B cell (primary cell): ENCODE measurements at regions not wholly inside any gene's neighbourhood (a gene's known extent, or its start where the extent isn't known, plus 50 kb on each side); places are given as distances from the start of the nearest gene placed in this dataset.
A peak's percentile ranks its signal among the peaks of the same experiment; 100 is the strongest.
"Not testable (repeated sequence)": the region's sequence is repeated elsewhere in the genome, so short reads cannot be mapped to it uniquely, and the experiment has no call there.

Experiments used
- ATAC-seq: fragments of 200-7000 bp; cut with Tn5 transposase; one replicate; pipeline ENCODE4 v1.10.0; 2021; ENCODE audit warnings: low read depth, mild to moderate bottlenecking, moderate number of reproducible peaks, moderate library complexity
- CTCF ChIA-PET: fragments of 350-600 bp; sonication (Branson Sonifier 250); formaldehyde crosslinking; loops from one replicate; lab custom pipeline; 2021; ENCODE audit warnings: antibody characterized with exemption, inconsistent platforms; lab: Charles Lee
- POLR2A ChIA-PET: fragments of 350-600 bp; sonication (Branson Sonifier 250); formaldehyde crosslinking; loops from one replicate; lab custom pipeline; 2021; ENCODE audit warnings: antibody characterized with exemption; lab: Charles Lee
- DNase-seq: peaks from one replicate; pipeline ENCODE4 v3.0.0; 2013
- H2AFZ ChIP-seq: 2 replicates; pipeline ENCODE4 v1.6.1; 2012; ENCODE audit warnings: mild to moderate bottlenecking, low read depth, low read length; ENCODE audit not compliant: insufficient read depth, poor library complexity, severe bottlenecking
- H3K27ac ChIP-seq, 2 donors: 1 replicate in 1 of 2; 2 replicates in 1 of 2; pipeline ENCODE4 v1.5.1; 2012 to 2013; ENCODE audit warnings: low read length in 2 of 2, mild to moderate bottlenecking in 2 of 2, moderate library complexity in 1 of 2
- H3K27me3 ChIP-seq, 4 experiments: fragments of 200-600 bp in 1 of 4; sonication (generic) in 1 of 4; replicated peaks in 1 of 4; 1 replicate in 2 of 4; 2 replicates in 2 of 4; pipeline versions ENCODE4 v1.6.1 to v1.7.0; 2013 to 2016; ENCODE audit warnings: low read length in 3 of 4, mild to moderate bottlenecking in 2 of 4, mixed read lengths in 1 of 4, moderate library complexity in 1 of 4; ENCODE audit not compliant: insufficient read depth in 4 of 4, control insufficient read depth in 3 of 4; ENCODE audit errors: control extremely low read depth in 1 of 4
- H3K36me3 ChIP-seq, 2 experiments: replicated peaks in 1 of 2; 1 replicate in 1 of 2; 2 replicates in 1 of 2; pipeline versions ENCODE4 v1.6.1 to v1.7.1; 2013; ENCODE audit warnings: low read length in 1 of 2; ENCODE audit not compliant: insufficient read depth in 2 of 2, control insufficient read depth in 1 of 2; ENCODE audit errors: control extremely low read depth in 1 of 2, extremely low read depth in 1 of 2
- H3K4me1 ChIP-seq, 2 donors: fragments of 200-600 bp in 1 of 2; sonication (generic) in 1 of 2; 1 replicate in 1 of 2; 2 replicates in 1 of 2; pipeline versions ENCODE4 v1.5.1 to v1.6.1; 2013 to 2017; ENCODE audit warnings: low read length in 2 of 2; ENCODE audit not compliant: control insufficient read depth in 2 of 2, insufficient read depth in 2 of 2
- H3K4me2 ChIP-seq: replicated peaks from 2 replicates; pipeline ENCODE3; 2012; ENCODE audit warnings: mild to moderate bottlenecking, low read depth, low read length; ENCODE audit not compliant: poor library complexity, severe bottlenecking
- H3K4me3 ChIP-seq, 5 experiments: fragments of 200-600 bp in 1 of 5; sonication (generic) in 1 of 5; 1 replicate in 3 of 5; 2 replicates in 2 of 5; pipeline versions ENCODE4 v1.5.1 to v1.7.0; 2011 to 2016; ENCODE audit warnings: low read length in 4 of 5, mild to moderate bottlenecking in 4 of 5, low read depth in 2 of 5, control low read depth in 1 of 5, moderate library complexity in 1 of 5; ENCODE audit not compliant: insufficient read depth in 1 of 5; ENCODE audit errors: control extremely low read depth in 1 of 5, extremely low read depth in 1 of 5
- H3K79me2 ChIP-seq: fragments of 200-600 bp; sonication (generic); one replicate; pipeline ENCODE4 v1.6.0; 2016; ENCODE audit warnings: low read length; ENCODE audit not compliant: control insufficient read depth, insufficient read depth
- H3K9ac ChIP-seq: fragments of 200-600 bp; sonication (generic); 2 replicates; pipeline ENCODE4 v1.6.1; 2017; ENCODE audit warnings: mild to moderate bottlenecking, low read length, moderate library complexity
- H3K9me3 ChIP-seq, 3 donors: one replicate each; pipeline versions ENCODE4 v1.6.1 to v1.7.1; 2013; ENCODE audit warnings: low read length in 2 of 3; ENCODE audit not compliant: control insufficient read depth in 2 of 3, insufficient read depth in 1 of 3; ENCODE audit errors: control extremely low read depth in 1 of 3
- H4K20me1 ChIP-seq: 2 replicates; pipeline ENCODE4 v1.6.0; 2012; ENCODE audit warnings: mild to moderate bottlenecking, low read length; ENCODE audit not compliant: insufficient read depth, control insufficient read depth, poor library complexity, severe bottlenecking
- H3K27ac Mint-ChIP-seq: one replicate; pipeline ENCODE4 v1.8.0; 2021; ENCODE audit warnings: mixed read lengths
- H3K27me3 Mint-ChIP-seq: one replicate; pipeline ENCODE4 v1.8.0; 2021; ENCODE audit warnings: mixed read lengths
- H3K4me1 Mint-ChIP-seq: one replicate; pipeline ENCODE4 v1.8.0; 2021; ENCODE audit warnings: mixed read lengths
- H3K4me3 Mint-ChIP-seq: one replicate; pipeline ENCODE4 v1.8.0; 2021; ENCODE audit warnings: mixed read lengths
- H3K9me3 Mint-ChIP-seq: one replicate; pipeline ENCODE4 v1.8.0; 2022; ENCODE audit warnings: mixed read lengths; ENCODE audit not compliant: insufficient read depth
- WGBS: methylation state at CpG from one replicate; pipeline ENCODE4 v1.1.5; 2013; ENCODE audit warnings: missing lambda C conversion rate; ENCODE audit not compliant: insufficient coverage; 5-methylcytosine and 5-hydroxymethylcytosine counted together
- intact Hi-C: fragments of 100-400 bp; cut with micrococcal nuclease; formaldehyde crosslinking; loops from one replicate; pipeline ENCODE4 v1.10.0; 2022

DNA sequence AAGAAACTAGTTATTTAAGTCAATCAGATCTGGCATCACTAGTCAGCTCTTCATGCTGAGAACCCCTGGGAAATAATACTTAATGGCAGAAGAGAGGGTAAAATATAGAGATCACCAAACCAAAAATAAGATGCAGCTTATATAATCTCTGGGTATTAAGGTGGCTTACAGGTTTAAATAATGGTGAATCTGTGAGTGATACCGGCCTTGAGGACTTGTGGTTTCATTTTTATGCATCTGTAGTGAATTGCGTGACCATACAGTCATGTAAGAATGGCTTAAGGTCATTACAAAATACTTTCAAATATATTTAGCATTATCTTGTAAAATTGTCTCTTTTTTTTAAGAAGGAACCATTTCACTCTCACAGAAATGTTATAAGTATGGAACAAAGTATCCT is 1192.2 kb downstream of the RPIA start:
- no CpG with 5 or more reads among the region's 2 CpGs for WGBS
- ATAC-seq, H3K9ac ChIP-seq, CTCF ChIA-PET, H3K4me2 ChIP-seq, intact Hi-C loops, H3K4me3 Mint-ChIP-seq, H3K4me1 Mint-ChIP-seq, H2AFZ ChIP-seq, H3K27ac ChIP-seq, H3K27me3 Mint-ChIP-seq, H3K4me3 ChIP-seq, H3K9me3 Mint-ChIP-seq, POLR2A ChIA-PET, H3K4me1 ChIP-seq, H3K79me2 ChIP-seq, H3K36me3 ChIP-seq, H3K27me3 ChIP-seq, H3K27ac Mint-ChIP-seq, H4K20me1 ChIP-seq, DNase-seq, H3K9me3 ChIP-seq: not testable (repeated sequence)

DNA sequence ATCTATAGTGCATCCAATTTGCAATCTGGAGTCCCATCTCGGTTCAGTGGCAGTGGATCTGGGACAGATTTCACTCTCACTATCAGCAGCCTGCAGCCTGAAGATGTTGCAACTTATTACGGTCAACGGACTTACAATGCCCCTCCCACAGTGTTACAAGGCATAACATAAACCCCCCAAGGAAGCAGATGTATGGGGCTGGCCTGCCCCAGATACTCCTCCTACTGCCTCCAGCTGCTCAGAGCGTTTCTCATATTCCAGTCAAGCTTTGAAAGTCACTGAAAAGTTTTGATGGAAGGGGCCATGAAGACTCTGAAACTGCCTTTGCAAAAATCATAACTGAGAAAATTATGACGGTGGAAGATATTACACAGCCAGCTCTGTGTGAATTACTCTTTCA is 1193.6 kb downstream of the RPIA start:
- H3K9ac ChIP-seq, intact Hi-C loops, H3K27me3 Mint-ChIP-seq, H4K20me1 ChIP-seq, CTCF ChIA-PET, H3K4me3 ChIP-seq, H3K4me1 Mint-ChIP-seq, H3K4me2 ChIP-seq, H3K4me3 Mint-ChIP-seq, H3K27ac ChIP-seq, H3K4me1 ChIP-seq, H3K9me3 ChIP-seq, ATAC-seq, H3K27ac Mint-ChIP-seq, POLR2A ChIA-PET, H3K9me3 Mint-ChIP-seq, H2AFZ ChIP-seq, H3K36me3 ChIP-seq, H3K79me2 ChIP-seq, H3K27me3 ChIP-seq, DNase-seq: not testable (repeated sequence)
- WGBS: no CpG with 5 or more reads among the region's 5 CpGs

DNA sequence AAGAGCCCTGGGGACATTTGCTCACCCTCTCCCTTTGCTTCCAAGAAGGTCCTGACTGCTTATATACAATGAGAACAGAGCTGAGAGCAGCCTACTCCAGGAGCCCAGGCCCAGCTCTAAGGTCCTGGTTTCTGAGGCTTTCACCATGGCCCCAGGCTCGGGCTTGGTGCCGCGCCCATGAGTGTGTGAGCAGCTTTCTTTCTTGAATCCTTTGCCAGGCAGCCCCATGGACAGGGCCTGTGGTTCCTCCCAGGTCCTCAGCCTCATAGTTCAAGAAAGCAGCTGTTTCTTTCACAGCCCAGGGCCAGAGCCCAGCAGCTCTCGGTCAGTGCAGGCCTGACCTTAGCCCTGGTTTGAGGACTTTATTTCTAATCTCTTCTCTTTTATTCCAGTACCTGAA is 1197.2 kb downstream of the RPIA start:
- H3K4me1 Mint-ChIP-seq, H3K27ac ChIP-seq, ATAC-seq, H3K36me3 ChIP-seq, CTCF ChIA-PET, H3K4me1 ChIP-seq, H2AFZ ChIP-seq, H3K4me3 ChIP-seq, intact Hi-C loops, H3K27me3 Mint-ChIP-seq, H3K27me3 ChIP-seq, POLR2A ChIA-PET, H3K4me3 Mint-ChIP-seq, H3K79me2 ChIP-seq, DNase-seq, H3K27ac Mint-ChIP-seq, H4K20me1 ChIP-seq, H3K9me3 ChIP-seq, H3K4me2 ChIP-seq, H3K9ac ChIP-seq, H3K9me3 Mint-ChIP-seq: not testable (repeated sequence)
- no CpG with 5 or more reads among the region's 4 CpGs for WGBS

DNA sequence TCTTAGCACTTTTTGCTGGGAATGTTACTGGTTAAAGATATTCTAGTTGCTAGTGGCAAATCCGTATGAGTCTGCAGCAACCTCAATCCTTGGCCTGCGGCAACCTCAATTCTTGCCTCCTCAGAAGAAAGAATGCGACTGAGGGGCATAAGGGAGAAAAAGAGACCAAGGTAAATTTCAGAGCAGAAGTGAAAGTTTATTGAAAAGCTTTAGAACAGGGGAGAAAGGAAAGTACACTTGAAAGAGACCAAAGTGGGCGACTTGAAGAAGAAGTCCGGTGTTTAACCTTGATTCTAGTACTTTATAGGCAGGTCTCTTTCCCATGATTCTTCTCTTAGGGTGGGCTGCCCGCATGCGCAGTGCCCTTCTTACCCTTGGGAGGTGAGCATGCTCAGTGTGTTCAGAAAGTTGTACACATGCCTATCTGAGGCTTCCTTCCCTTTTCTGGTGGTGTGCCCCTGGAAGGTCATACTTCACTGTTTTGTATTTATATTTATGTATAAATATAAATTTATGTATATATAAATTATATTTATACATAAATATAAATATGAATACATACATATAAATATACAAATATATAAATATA is 1198.8 kb downstream of the RPIA start:
- H3K27ac Mint-ChIP-seq, H3K4me3 Mint-ChIP-seq, H3K9ac ChIP-seq, H3K4me1 Mint-ChIP-seq, H3K79me2 ChIP-seq, H3K4me2 ChIP-seq, H3K4me3 ChIP-seq, H3K27me3 ChIP-seq, H3K36me3 ChIP-seq, H3K27ac ChIP-seq, intact Hi-C loops, CTCF ChIA-PET, H4K20me1 ChIP-seq, H3K9me3 ChIP-seq, H2AFZ ChIP-seq, H3K27me3 Mint-ChIP-seq, DNase-seq, H3K9me3 Mint-ChIP-seq, POLR2A ChIA-PET, H3K4me1 ChIP-seq: not testable (repeated sequence)
- WGBS: no CpG with 5 or more reads among the region's 7 CpGs
- ATAC-seq: peak; percentile 50
